ENCODE measurements at regions not wholly inside any gene's neighbourhood (a gene's known extent, or its start where the extent isn't known, plus 50 kb on each side); places are given as distances from the start of the nearest gene placed in this dataset.

DNA sequence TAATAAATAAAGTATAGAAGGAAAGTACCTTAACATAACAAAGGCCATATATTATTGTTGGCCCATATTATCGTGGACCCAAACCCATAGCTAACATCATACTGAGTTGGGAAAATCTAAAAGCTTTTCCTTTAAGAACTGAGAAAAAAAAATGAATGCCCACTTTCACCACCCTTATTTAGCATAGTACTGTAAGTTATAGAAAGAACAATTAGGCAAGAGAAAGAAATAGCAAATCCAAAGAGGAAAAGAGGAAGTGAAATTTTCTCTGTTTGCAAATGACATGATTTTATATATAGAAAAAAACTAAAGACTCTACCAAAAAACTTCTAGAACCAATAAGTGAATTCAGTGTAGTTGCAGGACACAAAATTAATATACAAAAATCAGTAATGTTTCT, 1854.6 kb downstream of the PCDH7 start:
- DNase-seq (ENCODE audit: low read depth in 1 of 2, low spot score in 1 of 2) = no peak
- H3K36me3 ChIP-seq = no peaks in the 10 kb centered on the region
- H3K27ac ChIP-seq = no peak overlapping the region
- no peak for TF ChIP-seq CTCF (IDR thresholded peaks at IDR 0.05; ENCODE audit: low read depth, low read length)
- no peaks in the 10 kb centered on the region for H3K27me3 ChIP-seq
- no peak overlapping the region for H3K4me3 ChIP-seq
- H3K9me3 ChIP-seq (ENCODE audit: low read depth) = no peaks in the 10 kb centered on the region
- H3K4me1 ChIP-seq (ENCODE audit: low read depth) = no peaks in the 10 kb centered on the region

DNA sequence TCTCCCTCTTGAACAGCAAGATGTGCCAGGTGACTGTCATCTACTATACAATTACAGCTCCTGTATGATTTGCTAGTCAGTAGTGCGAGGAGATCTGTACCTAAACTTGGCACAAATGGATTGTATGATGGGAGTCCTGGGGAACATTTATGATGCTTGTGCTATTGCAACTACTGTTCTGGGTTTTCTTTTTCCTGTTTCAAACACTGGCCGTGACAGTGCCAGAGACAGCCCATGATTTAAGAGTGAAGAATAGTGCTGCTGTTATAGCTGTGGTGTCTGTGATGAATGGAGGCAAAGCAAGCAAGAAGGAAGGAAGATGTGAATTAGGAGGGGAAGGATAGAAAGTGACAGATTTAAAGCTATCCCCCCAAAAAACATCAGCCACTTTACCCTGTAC, 1868.9 kb downstream of the PCDH7 start:
- no peaks in the 10 kb centered on the region for H3K36me3 ChIP-seq
- no peak for DNase-seq (ENCODE audit: low read depth in 1 of 2, low spot score in 1 of 2)
- no peak overlapping the region for H3K4me3 ChIP-seq
- H3K4me1 ChIP-seq (ENCODE audit: low read depth) = no peaks in the 10 kb centered on the region
- TF ChIP-seq CTCF (IDR thresholded peaks at IDR 0.05; ENCODE audit: low read depth, low read length) = no peak
- no peaks in the 10 kb centered on the region for H3K27me3 ChIP-seq
- no peak overlapping the region for H3K27ac ChIP-seq
- no peaks in the 10 kb centered on the region for H3K9me3 ChIP-seq (ENCODE audit: low read depth)

DNA sequence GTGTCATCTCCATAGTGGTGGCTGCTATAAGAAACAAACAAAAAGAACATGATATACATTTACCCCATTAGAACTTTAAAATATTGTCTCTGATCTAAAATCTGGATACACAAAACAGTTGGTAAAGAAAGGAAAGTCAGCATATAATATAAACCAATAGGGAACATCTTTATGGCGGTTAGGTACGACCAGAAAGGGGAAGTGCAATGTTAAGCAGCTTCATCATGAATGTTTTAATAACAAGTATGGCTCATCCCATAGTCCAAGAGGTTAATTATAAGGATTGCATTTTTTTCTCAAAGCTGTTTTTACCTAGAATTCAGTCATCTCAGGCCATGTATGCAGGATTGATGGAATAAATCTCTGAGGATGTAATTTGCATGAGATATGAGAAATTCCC, 1869.7 kb downstream of the PCDH7 start:
- no peak overlapping the region for H3K27ac ChIP-seq
- H3K4me1 ChIP-seq (ENCODE audit: low read depth) = no peaks in the 10 kb centered on the region
- H3K27me3 ChIP-seq = no peaks in the 10 kb centered on the region
- no peak for TF ChIP-seq CTCF (IDR thresholded peaks at IDR 0.05; ENCODE audit: low read depth, low read length)
- no peaks in the 10 kb centered on the region for H3K9me3 ChIP-seq (ENCODE audit: low read depth)
- H3K36me3 ChIP-seq = no peaks in the 10 kb centered on the region
- no peak overlapping the region for H3K4me3 ChIP-seq
- no peak for DNase-seq (ENCODE audit: low read depth in 1 of 2, low spot score in 1 of 2)

DNA sequence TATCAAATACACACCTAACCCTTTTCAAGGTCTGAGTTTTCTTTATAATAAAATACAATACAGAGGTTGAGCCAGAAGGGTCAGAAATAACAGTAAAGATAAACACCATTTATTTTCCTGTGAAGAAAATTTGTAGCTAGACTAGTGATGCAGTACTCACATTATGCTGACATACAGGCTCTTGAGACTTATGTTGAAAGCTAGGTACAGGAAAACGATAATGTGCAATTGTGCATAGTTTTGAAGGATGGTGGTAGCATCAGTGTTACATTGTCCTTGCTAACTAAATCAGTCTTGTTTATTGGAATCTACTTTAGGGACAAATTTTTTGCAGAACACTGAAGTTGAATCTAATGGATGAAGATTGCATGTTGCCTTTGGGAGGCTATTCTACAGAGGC, 1877.2 kb downstream of the PCDH7 start:
- Histone ChIP-seq H3K27ac (no peak overlapping the region), H3K9me3 (ENCODE audit: low read depth) (no peaks in the 10 kb centered on the region), H3K4me3 (no peak overlapping the region), H3K27me3 (no peaks in the 10 kb centered on the region), H3K4me1 (ENCODE audit: low read depth) (no peaks in the 10 kb centered on the region), H3K36me3 (no peaks in the 10 kb centered on the region)
- DNase-seq (ENCODE audit: low read depth in 1 of 2, low spot score in 1 of 2) = no peak
- TF ChIP-seq CTCF (IDR thresholded peaks at IDR 0.05; ENCODE audit: low read depth, low read length) = no peak

GRCh38 chr4:32601848-32602247, 1881.7 kb downstream of the PCDH7 start:
- Histone ChIP-seq H3K4me3 (no peak overlapping the region), H3K9me3 (ENCODE audit: low read depth) (no peaks in the 10 kb centered on the region), H3K27ac (no peak overlapping the region), H3K4me1 (ENCODE audit: low read depth) (no peaks in the 10 kb centered on the region), H3K27me3 (no peaks in the 10 kb centered on the region), H3K36me3 (no peaks in the 10 kb centered on the region)
- no peak for TF ChIP-seq CTCF (IDR thresholded peaks at IDR 0.05; ENCODE audit: low read depth, low read length)
- no peak for DNase-seq (ENCODE audit: low read depth in 1 of 2, low spot score in 1 of 2)

DNA sequence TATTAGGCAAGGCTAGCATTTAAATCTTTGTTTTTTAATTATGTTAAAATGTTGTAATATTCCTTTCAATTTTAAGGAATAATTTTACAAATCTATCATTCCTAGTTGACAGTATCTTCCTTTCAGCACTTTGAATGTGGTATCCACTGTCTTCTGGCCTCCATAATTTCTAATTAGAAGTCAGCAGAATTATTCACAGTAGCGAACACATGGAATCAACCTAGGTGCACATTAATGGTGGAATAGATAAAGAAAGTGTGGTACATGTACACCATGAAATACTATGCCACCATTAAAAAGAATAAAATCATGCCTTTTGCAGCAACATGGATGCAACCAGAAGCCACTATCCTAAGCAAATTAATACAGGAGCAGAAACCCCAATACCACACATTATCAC, 1887.8 kb downstream of the PCDH7 start:
- Histone ChIP-seq H3K9me3 (ENCODE audit: low read depth) (no peaks in the 10 kb centered on the region), H3K4me1 (ENCODE audit: low read depth) (no peaks in the 10 kb centered on the region), H3K36me3 (no peaks in the 10 kb centered on the region), H3K27me3 (no peaks in the 10 kb centered on the region), H3K27ac (no peak overlapping the region), H3K4me3 (no peak overlapping the region)
- DNase-seq (ENCODE audit: low read depth in 1 of 2, low spot score in 1 of 2) = no peak
- no peak for TF ChIP-seq CTCF (IDR thresholded peaks at IDR 0.05; ENCODE audit: low read depth, low read length)
